Mesendoderm (in vitro differentiated cells): ENCODE measurements at regions not wholly inside any gene's neighbourhood (a gene's known extent, or its start where the extent isn't known, plus 50 kb on each side); places are given as distances from the start of the nearest gene placed in this dataset.
A peak's percentile ranks its signal among the peaks of the same experiment; 100 is the strongest.

Experiments
- DNase-seq: peaks from one replicate; pipeline ENCODE4 v3.0.0; 2013
- H2AK5ac ChIP-seq: 2 replicates; pipeline ENCODE4 v1.6.1; 2013; ENCODE audit warnings: low read length, inconsistent platforms
- H2BK120ac ChIP-seq: 2 replicates; pipeline ENCODE4 v1.6.1; 2013; ENCODE audit warnings: low read depth, mild to moderate bottlenecking, low read length, moderate library complexity, mixed read lengths
- H2BK15ac ChIP-seq: replicated peaks from 2 replicates; pipeline ENCODE4 v1.6.1; 2013; ENCODE audit warnings: low read depth, mild to moderate bottlenecking, moderate library complexity
- H2BK5ac ChIP-seq: 2 replicates; pipeline ENCODE4 v1.6.1; 2013; ENCODE audit warnings: low read length, inconsistent platforms
- H3K18ac ChIP-seq: 2 replicates; pipeline ENCODE4 v1.6.1; 2013; ENCODE audit warnings: mild to moderate bottlenecking, low read length, mixed read lengths
- H3K23ac ChIP-seq: one replicate; pipeline ENCODE4 v1.6.1; 2013; ENCODE audit warnings: low read length
- H3K27ac ChIP-seq: 2 replicates; pipeline ENCODE4 v1.5.1; 2013; ENCODE audit warnings: low read depth, mild to moderate bottlenecking, inconsistent platforms, low read length, moderate library complexity
- H3K27me3 ChIP-seq: 2 replicates; pipeline ENCODE4 v1.6.1; 2013; ENCODE audit warnings: low read length, control low read depth, mild to moderate bottlenecking, inconsistent platforms; ENCODE audit not compliant: insufficient read depth, poor library complexity
- H3K36me3 ChIP-seq: 2 replicates; pipeline ENCODE4 v1.6.1; 2013; ENCODE audit warnings: low read length, inconsistent platforms; ENCODE audit not compliant: control insufficient read depth, insufficient read depth
- H3K4ac ChIP-seq: one replicate; pipeline ENCODE4 v1.6.1; 2013; ENCODE audit warnings: low read depth, mild to moderate bottlenecking, low read length, moderate library complexity
- H3K4me1 ChIP-seq: 2 replicates; pipeline ENCODE4 v1.6.1; 2013; ENCODE audit warnings: low read depth, low read length, inconsistent platforms; ENCODE audit not compliant: control insufficient read depth
- H3K4me2 ChIP-seq: 2 replicates; pipeline ENCODE4 v1.6.1; 2013; ENCODE audit warnings: low read length
- H3K4me3 ChIP-seq: 2 replicates; pipeline ENCODE4 v1.5.1; 2013; ENCODE audit warnings: mild to moderate bottlenecking, low read length
- H3K56ac ChIP-seq: one replicate; pipeline ENCODE4 v1.6.1; 2013; ENCODE audit warnings: low read length
- H3K79me1 ChIP-seq: 2 replicates; pipeline ENCODE4 v1.6.1; 2013; ENCODE audit warnings: low read length, inconsistent platforms
- H3K79me2 ChIP-seq: 2 replicates; pipeline ENCODE4 v1.6.1; 2013; ENCODE audit warnings: mild to moderate bottlenecking, low read length; ENCODE audit not compliant: control insufficient read depth, insufficient read depth
- H3K9ac ChIP-seq: 2 replicates; pipeline ENCODE4 v1.6.1; 2013; ENCODE audit warnings: low read length, inconsistent platforms
- H4K5ac ChIP-seq: one replicate; pipeline ENCODE4 v1.6.1; 2013; ENCODE audit warnings: low read length
- H4K8ac ChIP-seq: one replicate; pipeline ENCODE4 v1.6.1; 2013; ENCODE audit warnings: low read depth, mild to moderate bottlenecking, control low read depth, low read length, moderate library complexity
- WGBS: extraction: QIAGEN DNeasy Blood & Tissue Kit; methylation state at CpG from one replicate; pipeline ENCODE4 v1.1.7; 2013; ENCODE audit warnings: low lambda C conversion rate, missing lambda C conversion rate; ENCODE audit not compliant: insufficient coverage; ENCODE audit errors: extremely low coverage; 5-methylcytosine and 5-hydroxymethylcytosine counted together

- Histone ChIP-seq H3K23ac (no peak overlapping the region), H3K36me3 (no peaks in the 10 kb centered on the region), H2AK5ac (no peak overlapping the region), H2BK15ac (no peak overlapping the region), H3K9ac (no peak overlapping the region), H3K27ac (no peak overlapping the region), H3K27me3 (no peaks in the 10 kb centered on the region), H4K5ac (no peak overlapping the region), H3K4me1 (no peaks in the 10 kb centered on the region), H3K56ac (no peak overlapping the region), H2BK5ac (no peak overlapping the region), H3K4ac (no peak overlapping the region), H3K4me2 (no peak overlapping the region), H3K79me2 (no peaks in the 10 kb centered on the region), H3K18ac (no peak overlapping the region), H4K8ac (no peak overlapping the region), H3K4me3 (no peak overlapping the region), H2BK120ac (no peak overlapping the region), H3K79me1 (no peaks in the 10 kb centered on the region)
- no CpG with 5 or more reads among the region's 3 CpGs for WGBS
- DNase-seq = no peak
These were observed 1175.1 kb upstream of the ACVR2A start for GRCh38 chr2:146669735-146670134.

GRCh38 chr2:146666340-146666739 is 1178.5 kb upstream of the ACVR2A start:
- Histone ChIP-seq H3K18ac (no peak overlapping the region), H2BK15ac (no peak overlapping the region), H3K4me3 (no peak overlapping the region), H3K23ac (no peak overlapping the region), H3K27ac (no peak overlapping the region), H3K4ac (no peak overlapping the region), H2BK120ac (no peak overlapping the region), H4K5ac (no peak overlapping the region), H3K79me2 (no peaks in the 10 kb centered on the region), H4K8ac (no peak overlapping the region), H3K4me1 (no peaks in the 10 kb centered on the region), H3K4me2 (no peak overlapping the region), H2BK5ac (no peak overlapping the region), H3K9ac (no peak overlapping the region), H3K27me3 (no peaks in the 10 kb centered on the region), H2AK5ac (no peak overlapping the region), H3K79me1 (no peaks in the 10 kb centered on the region), H3K56ac (no peak overlapping the region), H3K36me3 (no peaks in the 10 kb centered on the region)
- no peak for DNase-seq
- WGBS = no CpG with 5 or more reads among the region's 1 CpG

GRCh38 chr2:146665800-146666199 is 1179.0 kb upstream of the ACVR2A start:
- H2BK15ac ChIP-seq = no peak overlapping the region
- no peak overlapping the region for H2BK5ac ChIP-seq
- no peak overlapping the region for H4K5ac ChIP-seq
- H3K9ac ChIP-seq = no peak overlapping the region
- H2AK5ac ChIP-seq = no peak overlapping the region
- no peak overlapping the region for H3K18ac ChIP-seq
- no peaks in the 10 kb centered on the region for H3K79me2 ChIP-seq
- no peak overlapping the region for H4K8ac ChIP-seq
- H3K27me3 ChIP-seq = no peaks in the 10 kb centered on the region
- no peak overlapping the region for H3K4ac ChIP-seq
- H3K4me3 ChIP-seq = no peak overlapping the region
- no peak overlapping the region for H2BK120ac ChIP-seq
- DNase-seq = no peak
- no peaks in the 10 kb centered on the region for H3K4me1 ChIP-seq
- H3K56ac ChIP-seq = no peak overlapping the region
- H3K23ac ChIP-seq = no peak overlapping the region
- no peak overlapping the region for H3K4me2 ChIP-seq
- H3K27ac ChIP-seq = no peak overlapping the region
- no peaks in the 10 kb centered on the region for H3K79me1 ChIP-seq
- no peaks in the 10 kb centered on the region for H3K36me3 ChIP-seq

DNA sequence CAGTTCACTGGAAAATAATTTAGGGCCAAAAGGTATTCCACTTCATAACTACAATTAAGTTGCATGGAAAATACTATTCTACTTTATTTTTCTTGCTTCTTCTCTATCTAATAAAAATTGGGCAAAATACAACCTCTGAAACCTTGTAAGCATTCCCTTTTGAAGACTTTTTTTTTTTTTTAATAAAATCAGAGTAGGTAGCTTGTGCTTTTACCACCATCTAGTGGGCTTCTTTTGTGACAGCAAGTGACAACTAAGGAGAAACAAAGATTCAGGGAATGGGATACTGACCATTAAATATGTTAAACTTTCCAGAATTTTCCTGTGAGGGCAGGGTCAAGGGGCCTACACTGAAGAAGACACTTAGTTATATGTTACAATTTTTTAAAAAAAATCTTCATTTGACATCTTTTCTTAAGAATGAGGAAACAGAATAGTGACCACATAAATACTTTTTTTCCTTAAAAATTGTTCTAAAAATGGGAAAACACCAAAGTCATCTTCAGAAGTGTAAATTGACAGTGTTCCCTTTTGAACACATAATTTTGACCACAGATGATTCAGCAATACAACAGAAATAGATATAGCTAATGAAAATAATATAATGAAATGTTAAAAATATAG is 1183.2 kb upstream of the ACVR2A start:
- no peaks in the 10 kb centered on the region for H3K79me1 ChIP-seq
- H4K5ac ChIP-seq = no peak overlapping the region
- H3K4me1 ChIP-seq = no peaks in the 10 kb centered on the region
- no peak overlapping the region for H3K18ac ChIP-seq
- H3K79me2 ChIP-seq = no peaks in the 10 kb centered on the region
- no peak overlapping the region for H2BK120ac ChIP-seq
- H3K36me3 ChIP-seq = no peaks in the 10 kb centered on the region
- no peak overlapping the region for H4K8ac ChIP-seq
- no peak overlapping the region for H3K9ac ChIP-seq
- no peak overlapping the region for H2BK15ac ChIP-seq
- no peak overlapping the region for H3K27ac ChIP-seq
- no peak overlapping the region for H3K4me2 ChIP-seq
- H3K56ac ChIP-seq = no peak overlapping the region
- H3K4ac ChIP-seq = no peak overlapping the region
- no peak overlapping the region for H2BK5ac ChIP-seq
- DNase-seq = peak; percentile 62
- H3K4me3 ChIP-seq = no peak overlapping the region
- no peak overlapping the region for H2AK5ac ChIP-seq
- H3K27me3 ChIP-seq = no peaks in the 10 kb centered on the region
- no peak overlapping the region for H3K23ac ChIP-seq

DNA sequence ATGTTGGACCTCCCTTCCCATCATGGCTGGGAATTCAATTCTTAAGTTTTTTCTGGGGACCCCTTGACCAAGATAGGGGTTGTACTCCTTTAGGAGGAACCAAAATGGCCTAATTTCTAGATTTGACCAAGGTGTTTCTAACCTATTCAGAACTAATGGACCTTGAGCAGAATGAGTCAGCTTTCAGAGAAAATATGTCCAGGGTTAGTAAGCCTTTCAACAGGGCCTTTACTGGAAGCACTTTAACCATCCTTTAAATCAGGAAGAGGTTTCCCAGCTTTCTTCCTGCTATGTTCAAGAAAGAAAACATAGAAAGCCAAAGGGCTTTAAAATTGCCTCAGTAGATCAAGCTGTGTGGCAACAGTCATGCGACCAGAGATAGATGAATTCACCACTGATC is 1184.9 kb upstream of the ACVR2A start:
- Histone ChIP-seq H3K27ac (no peak overlapping the region), H3K4me3 (no peak overlapping the region), H4K8ac (peak overlapping the region; percentile 76), H3K4me1 (no peaks in the 10 kb centered on the region), H3K9ac (no peak overlapping the region), H2AK5ac (no peak overlapping the region), H3K27me3 (no peaks in the 10 kb centered on the region), H3K4ac (no peak overlapping the region), H2BK120ac (peak overlapping the region; percentile 61), H3K79me2 (no peaks in the 10 kb centered on the region), H2BK15ac (peak overlapping the region; percentile 96), H3K23ac (no peak overlapping the region), H3K18ac (peak overlapping the region; percentile 75), H2BK5ac (no peak overlapping the region), H3K56ac (no peak overlapping the region), H4K5ac (no peak overlapping the region), H3K79me1 (no peaks in the 10 kb centered on the region), H3K4me2 (no peak overlapping the region), H3K36me3 (no peaks in the 10 kb centered on the region)
- no peak for DNase-seq
- WGBS = no CpG with 5 or more reads among the region's 1 CpG

DNA sequence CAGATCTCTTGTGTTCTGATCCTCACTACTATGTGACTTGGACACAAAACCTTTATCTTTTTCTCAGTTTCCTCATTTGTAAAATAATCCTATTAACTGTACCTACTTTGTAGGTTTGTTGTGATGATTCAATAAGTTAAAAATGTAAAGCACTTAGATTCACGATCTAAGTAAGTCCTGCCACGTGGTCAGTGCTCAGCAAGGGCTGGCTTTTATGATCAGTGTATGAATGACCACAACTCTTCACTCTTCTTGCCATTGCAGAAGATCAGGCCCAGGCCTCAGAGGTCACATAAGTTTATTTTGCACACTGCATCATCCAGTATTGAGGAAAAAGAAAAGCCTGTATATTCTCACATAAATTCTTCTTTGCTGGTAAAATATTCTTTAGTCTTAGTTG is 1192.5 kb upstream of the ACVR2A start:
- Histone ChIP-seq H3K79me1 (no peaks in the 10 kb centered on the region), H3K79me2 (no peaks in the 10 kb centered on the region), H3K9ac (no peak overlapping the region), H3K27ac (no peak overlapping the region), H2BK120ac (no peak overlapping the region), H2BK5ac (no peak overlapping the region), H3K27me3 (no peaks in the 10 kb centered on the region), H3K36me3 (no peaks in the 10 kb centered on the region), H4K8ac (no peak overlapping the region), H3K4me1 (no peaks in the 10 kb centered on the region), H3K56ac (no peak overlapping the region), H4K5ac (no peak overlapping the region), H3K18ac (no peak overlapping the region), H3K4ac (peak overlapping the region; percentile 36), H3K4me3 (no peak overlapping the region), H3K23ac (no peak overlapping the region), H2AK5ac (no peak overlapping the region), H3K4me2 (no peak overlapping the region), H2BK15ac (no peak overlapping the region)
- no peak for DNase-seq
- no CpG with 5 or more reads among the region's 2 CpGs for WGBS
